Activated naive CD4-positive, alpha-beta T cell treated with anti-CD3 and anti-CD28 coated beads, Interleukin-2, amount 10 ng/mL, durations not matched to agents 7 days and 5 days (primary cell): ENCODE measurements at regions not wholly inside any gene's neighbourhood (a gene's known extent, or its start where the extent isn't known, plus 50 kb on each side); places are given as distances from the start of the nearest gene placed in this dataset.

Experiments used
- CTCF ChIA-PET: fragments of 350-600 bp; sonication (Branson Sonifier 250); formaldehyde crosslinking; loops from one replicate; lab custom pipeline; 2021; ENCODE audit warnings: antibody characterized with exemption; lab: Charles Lee
- DNase-seq: peaks from one replicate; pipeline ENCODE4 v3.0.0-alpha.2; 2020
- H3K27ac Mint-ChIP-seq: one replicate; pipeline ENCODE4 v1.8.0; 2021; ENCODE audit warnings: mild to moderate bottlenecking, moderate library complexity, mixed read lengths
- H3K27me3 Mint-ChIP-seq: one replicate; pipeline ENCODE4 v1.8.0; 2021; ENCODE audit warnings: mild to moderate bottlenecking, mixed read lengths
- H3K36me3 Mint-ChIP-seq: one replicate; pipeline ENCODE4 v1.8.0; 2021; ENCODE audit warnings: mixed read lengths
- H3K4me1 Mint-ChIP-seq: one replicate; pipeline ENCODE4 v1.8.0; 2021; ENCODE audit warnings: mixed read lengths
- H3K4me3 Mint-ChIP-seq: one replicate; pipeline ENCODE4 v1.8.0; 2021; ENCODE audit warnings: mild to moderate bottlenecking, moderate library complexity, mixed read lengths
- H3K9me3 Mint-ChIP-seq: one replicate; pipeline ENCODE4 v1.8.0; 2021; ENCODE audit warnings: mixed read lengths

DNA sequence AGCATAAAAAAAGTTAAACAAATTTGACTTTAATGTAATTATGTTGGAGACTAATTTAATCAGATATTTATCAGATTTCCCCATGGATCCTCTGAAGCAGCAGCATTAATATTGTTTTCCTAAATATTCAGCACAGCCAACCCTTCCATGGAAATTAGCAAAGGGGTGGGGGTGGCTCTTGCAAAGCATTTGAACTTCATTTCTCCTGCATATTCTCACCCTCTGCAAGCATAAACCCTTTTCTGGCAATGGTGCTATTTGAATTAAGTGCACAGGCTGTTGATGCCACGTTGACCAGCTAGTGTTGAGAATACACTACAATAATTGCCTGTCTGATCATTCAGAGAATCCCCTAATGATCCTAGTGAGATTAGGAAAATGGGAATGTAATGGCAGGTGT, 488.1 kb upstream of the KLF12 start:
- no peaks in the 10 kb centered on the region for H3K27me3 Mint-ChIP-seq

DNA sequence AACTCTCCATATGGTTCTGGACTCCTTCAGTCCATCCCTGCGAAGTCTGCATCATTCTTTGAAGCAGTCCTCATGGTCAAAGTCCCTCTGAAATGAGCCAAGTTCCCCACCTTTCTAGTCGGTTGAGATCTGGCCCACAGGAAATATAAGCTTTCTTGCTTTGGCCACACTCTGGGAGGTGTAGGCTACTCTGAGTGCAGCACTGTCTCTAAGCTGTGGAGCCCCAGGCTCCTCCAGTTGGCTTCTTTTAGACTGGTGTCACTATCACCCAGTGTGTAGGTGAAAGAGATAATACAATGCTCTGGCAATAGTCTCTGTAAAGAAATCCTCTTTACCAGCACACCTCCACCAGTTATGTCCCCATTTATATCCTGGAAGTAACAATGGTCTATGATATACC, 486.5 kb upstream of the KLF12 start:
- Mint-ChIP-seq H3K36me3 (no peaks in the 10 kb centered on the region), H3K27ac (no peak overlapping the region)
- CTCF ChIA-PET, result no interaction called here

More for the DNA sequence above, 488.1 kb upstream of the KLF12 start:
- Mint-ChIP-seq H3K36me3 (no peaks in the 10 kb centered on the region), H3K9me3 (no peaks in the 10 kb centered on the region), H3K27ac (no peak overlapping the region), H3K4me1 (no peaks in the 10 kb centered on the region), H3K4me3 (no peak overlapping the region)
- no peak for DNase-seq
- CTCF ChIA-PET, result interaction anchor here (0.8 kb wide), 1 partner anchor 73 kb away, joined by 3 read pairs; no protein-coding TSS in a partner anchor

DNA sequence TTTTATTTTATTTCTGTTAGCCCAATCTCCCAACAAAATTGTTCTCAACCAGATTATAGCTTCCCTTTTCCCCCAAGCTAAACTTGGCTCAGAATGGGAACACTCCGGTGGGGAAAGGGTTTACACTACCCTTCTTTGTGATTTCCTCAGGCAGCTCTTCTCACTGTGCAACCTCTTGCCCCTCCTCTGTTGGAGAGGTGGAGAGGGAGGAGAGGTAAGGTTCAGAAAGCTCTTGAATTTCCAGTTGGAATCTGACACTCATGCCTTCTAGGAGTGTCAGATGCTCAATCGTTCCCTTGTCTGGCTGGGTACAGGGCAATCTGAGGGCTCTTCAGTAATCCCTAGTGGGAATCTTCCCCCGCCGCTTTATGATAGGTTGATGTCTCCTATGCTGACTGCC, 486.1 kb upstream of the KLF12 start:
- Mint-ChIP-seq H3K27me3 (no peaks in the 10 kb centered on the region), H3K27ac (no peak overlapping the region), H3K9me3 (no peaks in the 10 kb centered on the region)

More for the DNA sequence above, 486.5 kb upstream of the KLF12 start:
- Mint-ChIP-seq H3K9me3 (no peaks in the 10 kb centered on the region), H3K27me3 (no peaks in the 10 kb centered on the region), H3K4me3 (no peak overlapping the region), H3K4me1 (no peaks in the 10 kb centered on the region)
- no peak for DNase-seq

GRCh38 chr13:74597526-74597925, 463.3 kb upstream of the KLF12 start:
- no peaks in the 10 kb centered on the region for H3K36me3 Mint-ChIP-seq
- H3K27me3 Mint-ChIP-seq, result no peaks in the 10 kb centered on the region
- H3K9me3 Mint-ChIP-seq, result no peaks in the 10 kb centered on the region
- H3K27ac Mint-ChIP-seq, result no peak overlapping the region
- CTCF ChIA-PET, result no interaction called here
- no peak overlapping the region for H3K4me3 Mint-ChIP-seq
- H3K4me1 Mint-ChIP-seq, result no peaks in the 10 kb centered on the region
- DNase-seq, result no peak

More for the DNA sequence above, 486.1 kb upstream of the KLF12 start:
- H3K4me1 Mint-ChIP-seq, result no peaks in the 10 kb centered on the region
- no peaks in the 10 kb centered on the region for H3K36me3 Mint-ChIP-seq
- H3K4me3 Mint-ChIP-seq, result no peak overlapping the region
- CTCF ChIA-PET, result no interaction called here
- no peak for DNase-seq

DNA sequence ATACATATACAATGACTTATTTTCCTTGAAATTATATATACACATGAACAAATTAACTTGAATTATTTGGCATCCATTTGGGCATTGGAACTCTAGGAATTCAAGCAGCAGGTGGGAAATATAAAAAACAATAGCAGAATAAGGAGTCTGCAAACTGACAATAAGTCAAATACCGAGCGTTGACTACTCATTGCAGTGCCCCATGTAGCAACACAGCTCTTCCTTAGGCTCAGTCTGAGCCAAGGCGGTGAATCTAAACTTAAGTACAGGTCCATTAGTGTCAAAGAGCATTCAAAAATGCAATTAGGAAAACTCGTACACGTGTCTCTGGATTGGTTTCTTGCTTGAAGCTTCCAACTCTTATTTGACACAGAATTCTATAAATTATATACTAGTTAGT, 462.5 kb upstream of the KLF12 start:
- DNase-seq, result no peak
- H3K4me1 Mint-ChIP-seq, result no peaks in the 10 kb centered on the region
- H3K9me3 Mint-ChIP-seq, result no peaks in the 10 kb centered on the region

DNA sequence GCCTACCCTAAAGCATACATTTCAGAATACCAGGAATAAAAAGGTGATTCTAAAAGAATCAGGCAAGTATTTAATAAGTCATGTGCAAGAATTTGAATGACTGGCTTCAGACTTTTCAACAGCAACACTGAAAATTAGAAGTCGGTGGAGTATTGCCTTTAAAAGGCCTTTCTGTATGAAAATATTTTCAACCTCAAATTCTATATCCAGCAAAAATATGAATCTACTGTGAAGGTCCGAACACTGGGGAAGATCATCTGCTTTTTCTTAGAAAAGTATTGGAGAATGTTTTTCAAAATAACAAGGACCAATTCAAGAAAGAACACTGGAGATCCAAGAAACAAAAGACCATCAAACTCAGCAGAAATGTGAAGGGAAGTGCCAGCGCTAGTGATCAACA, 459.5 kb upstream of the KLF12 start:
- H3K36me3 Mint-ChIP-seq, result no peaks in the 10 kb centered on the region
- H3K9me3 Mint-ChIP-seq, result no peaks in the 10 kb centered on the region
- no peaks in the 10 kb centered on the region for H3K27me3 Mint-ChIP-seq
- no peak for DNase-seq
- no peak overlapping the region for H3K27ac Mint-ChIP-seq
- no peak overlapping the region for H3K4me3 Mint-ChIP-seq
- H3K4me1 Mint-ChIP-seq, result no peaks in the 10 kb centered on the region
- CTCF ChIA-PET, result no interaction called here

More for the DNA sequence above, 462.5 kb upstream of the KLF12 start:
- no peak overlapping the region for H3K27ac Mint-ChIP-seq
- H3K4me3 Mint-ChIP-seq, result no peak overlapping the region
- CTCF ChIA-PET, result no interaction called here
- no peaks in the 10 kb centered on the region for H3K36me3 Mint-ChIP-seq
- no peaks in the 10 kb centered on the region for H3K27me3 Mint-ChIP-seq

DNA sequence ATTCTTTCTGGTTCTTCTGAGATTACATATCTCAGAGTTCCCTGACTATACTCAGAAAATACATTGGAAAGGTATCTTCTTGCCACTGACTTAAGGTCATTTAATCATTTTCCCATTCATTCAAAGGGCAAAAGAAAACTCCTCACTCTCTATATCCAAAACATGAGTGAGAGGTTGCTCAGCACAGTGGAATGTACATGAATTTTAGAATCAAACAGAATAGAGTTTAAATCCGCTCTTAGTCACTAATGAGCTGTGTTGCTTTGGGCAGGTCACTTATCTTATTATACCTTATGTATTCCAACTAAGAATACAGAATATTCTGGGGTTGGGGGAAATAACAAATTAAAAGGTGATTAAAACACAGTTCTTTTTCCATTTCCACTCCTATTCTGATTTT, 452.6 kb upstream of the KLF12 start:
- H3K27ac Mint-ChIP-seq, result no peak overlapping the region

DNA sequence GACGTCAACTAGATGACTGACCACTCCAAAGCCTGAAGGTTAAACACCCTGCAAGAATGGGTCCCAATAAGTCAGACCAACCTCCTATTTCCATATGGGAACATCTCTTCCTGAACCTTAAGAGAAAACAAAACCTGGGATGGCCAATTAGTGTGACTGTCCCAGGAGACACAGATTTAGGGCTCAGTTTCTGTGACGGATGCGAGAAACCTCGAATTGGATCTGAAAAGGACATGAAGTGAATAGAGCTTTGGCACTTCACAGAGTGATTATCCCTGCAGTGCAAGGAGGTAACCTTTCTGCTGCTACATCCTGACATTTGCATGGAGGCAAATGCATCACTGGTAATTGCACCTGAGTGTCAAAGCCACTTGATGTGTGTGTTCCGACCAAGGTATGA, 442.2 kb upstream of the KLF12 start:
- CTCF ChIA-PET, result no interaction called here
- Mint-ChIP-seq H3K36me3 (no peaks in the 10 kb centered on the region), H3K27me3 (peaks cover 27% of the 10 kb centered on the region), H3K4me3 (peak overlapping the region; percentile 60), H3K4me1 (peaks cover 15% of the 10 kb centered on the region), H3K9me3 (no peaks in the 10 kb centered on the region), H3K27ac (no peak overlapping the region)
- no peak for DNase-seq

More for the DNA sequence above, 452.6 kb upstream of the KLF12 start:
- H3K4me3 Mint-ChIP-seq, result no peak overlapping the region
- no peaks in the 10 kb centered on the region for H3K36me3 Mint-ChIP-seq
- DNase-seq, result no peak
- no peaks in the 10 kb centered on the region for H3K27me3 Mint-ChIP-seq
- H3K9me3 Mint-ChIP-seq, result no peaks in the 10 kb centered on the region
- no peaks in the 10 kb centered on the region for H3K4me1 Mint-ChIP-seq
- CTCF ChIA-PET, result no interaction called here

DNA sequence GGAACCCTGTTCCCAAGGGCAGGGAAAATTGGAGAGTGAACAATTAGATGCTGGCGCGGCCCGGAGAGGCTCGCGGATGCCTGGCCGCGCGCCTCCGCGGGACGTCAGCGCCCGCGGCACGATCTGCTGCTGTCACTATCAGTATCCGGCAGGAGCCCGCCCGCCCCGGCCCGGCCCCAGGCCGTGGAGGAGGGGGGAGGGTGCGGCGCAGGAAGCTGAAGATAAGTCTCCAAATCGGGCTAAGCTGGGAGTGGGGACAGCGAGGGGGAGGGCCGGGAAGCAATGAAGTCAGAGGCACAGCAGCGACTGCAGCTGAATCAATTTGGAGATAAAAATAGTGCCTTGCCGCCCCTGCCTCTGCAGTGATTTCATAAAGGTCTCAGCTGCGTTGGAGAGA, 441.5 kb upstream of the KLF12 start:
- Mint-ChIP-seq H3K36me3 (no peaks in the 10 kb centered on the region), H3K27me3 (peaks cover 27% of the 10 kb centered on the region), H3K4me3 (peak overlapping the region; percentile 60), H3K4me1 (peaks cover 15% of the 10 kb centered on the region), H3K9me3 (no peaks in the 10 kb centered on the region), H3K27ac (no peak overlapping the region)
- CTCF ChIA-PET, result no interaction called here
- DNase-seq, result peak; percentile 69

GRCh38 chr13:74574964-74575728, 440.9 kb upstream of the KLF12 start:
- H3K27ac Mint-ChIP-seq, result no peak overlapping the region
- peak overlapping the region; percentile 60 for H3K4me3 Mint-ChIP-seq
- H3K36me3 Mint-ChIP-seq, result no peaks in the 10 kb centered on the region
- DNase-seq, result no peak
- peaks cover 15% of the 10 kb centered on the region for H3K4me1 Mint-ChIP-seq
- H3K27me3 Mint-ChIP-seq, result peaks cover 27% of the 10 kb centered on the region
- CTCF ChIA-PET, result no interaction called here
- no peaks in the 10 kb centered on the region for H3K9me3 Mint-ChIP-seq

GRCh38 chr13:74573654-74574053, 439.4 kb upstream of the KLF12 start:
- CTCF ChIA-PET, result no interaction called here
- Mint-ChIP-seq H3K9me3 (no peaks in the 10 kb centered on the region), H3K27ac (no peak overlapping the region), H3K4me1 (peaks cover 15% of the 10 kb centered on the region), H3K27me3 (peaks cover 27% of the 10 kb centered on the region), H3K4me3 (no peak overlapping the region), H3K36me3 (no peaks in the 10 kb centered on the region)
- no peak for DNase-seq

- Mint-ChIP-seq H3K4me3 (no peak overlapping the region), H3K27me3 (peaks cover 23% of the 10 kb centered on the region), H3K9me3 (no peaks in the 10 kb centered on the region)
Observed at GRCh38 chr13:74571811-74572210, 437.6 kb upstream of the KLF12 start.

DNA sequence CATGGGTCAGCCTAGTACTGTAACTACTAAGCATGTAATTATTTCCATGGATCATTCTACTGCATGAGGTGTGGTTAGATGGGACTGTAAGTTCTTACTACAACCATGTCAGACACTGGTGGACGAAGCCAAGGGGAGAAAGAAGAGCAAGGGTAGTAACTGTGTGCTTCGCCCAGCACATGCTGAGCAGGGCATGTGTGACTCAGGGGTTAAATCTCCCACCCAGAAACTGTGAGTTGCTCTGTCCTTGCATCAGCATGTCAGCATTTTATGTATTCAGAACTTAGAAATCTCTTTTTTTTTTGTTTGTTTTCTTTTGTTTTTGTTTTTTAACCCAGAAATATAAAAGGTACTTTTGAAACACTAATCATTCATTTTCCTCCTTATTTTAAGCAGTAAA, 436.6 kb upstream of the KLF12 start:
- Mint-ChIP-seq H3K27ac (no peak overlapping the region), H3K27me3 (peaks cover 14% of the 10 kb centered on the region), H3K4me3 (no peak overlapping the region), H3K9me3 (no peaks in the 10 kb centered on the region), H3K36me3 (no peaks in the 10 kb centered on the region), H3K4me1 (peaks cover 10% of the 10 kb centered on the region)
- DNase-seq, result no peak
- CTCF ChIA-PET, result no interaction called here

More at GRCh38 chr13:74571811-74572210, 437.6 kb upstream of the KLF12 start:
- peaks cover 15% of the 10 kb centered on the region for H3K4me1 Mint-ChIP-seq
- DNase-seq, result no peak
- H3K36me3 Mint-ChIP-seq, result no peaks in the 10 kb centered on the region
- CTCF ChIA-PET, result interaction anchor here (1.1 kb wide), 1 partner anchor 25 kb away, joined by 3 read pairs; no protein-coding TSS in a partner anchor
- no peak overlapping the region for H3K27ac Mint-ChIP-seq

- no peaks in the 10 kb centered on the region for H3K9me3 Mint-ChIP-seq
- CTCF ChIA-PET, result no interaction called here
- H3K4me1 Mint-ChIP-seq, result peaks cover 3% of the 10 kb centered on the region
- H3K36me3 Mint-ChIP-seq, result no peaks in the 10 kb centered on the region
- no peak overlapping the region for H3K27ac Mint-ChIP-seq
- no peak overlapping the region for H3K4me3 Mint-ChIP-seq
- H3K27me3 Mint-ChIP-seq, result peaks cover 6% of the 10 kb centered on the region
- no peak for DNase-seq
Observed at GRCh38 chr13:74570046-74570445, 435.8 kb upstream of the KLF12 start.

- Mint-ChIP-seq H3K4me1 (no peaks in the 10 kb centered on the region), H3K9me3 (no peaks in the 10 kb centered on the region), H3K27me3 (peaks cover 5% of the 10 kb centered on the region), H3K36me3 (no peaks in the 10 kb centered on the region), H3K27ac (no peak overlapping the region), H3K4me3 (no peak overlapping the region)
- CTCF ChIA-PET, result no interaction called here
- no peak for DNase-seq
Observed at GRCh38 chr13:74569251-74569650, 435.0 kb upstream of the KLF12 start.
